ENCODE measurements at regions not wholly inside any gene's neighbourhood (a gene's known extent, or its start where the extent isn't known, plus 50 kb on each side); places are given as distances from the start of the nearest gene placed in this dataset.

DNA sequence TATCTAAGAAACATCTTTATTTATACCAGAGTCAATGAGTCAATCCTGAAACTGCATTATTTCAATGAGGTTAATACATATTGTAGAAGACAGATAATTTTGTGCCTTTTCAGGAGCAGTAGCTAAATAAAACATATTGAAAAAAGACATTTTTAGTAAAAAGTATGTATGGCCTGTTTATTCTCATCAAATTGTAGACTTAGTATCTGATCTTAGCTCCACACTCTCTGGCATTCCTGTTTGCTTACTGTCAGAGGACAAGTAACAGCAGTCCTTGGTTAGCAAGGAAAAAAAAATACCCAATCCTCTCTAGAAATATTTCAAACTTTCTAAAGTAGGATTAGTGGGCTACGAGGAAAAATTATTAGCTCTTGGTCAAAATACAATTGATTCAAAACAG lies 50.5 kb upstream of the GUCY1A1 start:
- FAIRE-seq (peak; percentile 9), DNase-seq (ENCODE audit: extremely low spot score, insufficient read length, low read depth) (no peak)

GRCh38 chr4:155615081-155615887 lies 51.4 kb upstream of the GUCY1A1 start:
- DNase-seq (ENCODE audit: extremely low spot score, insufficient read length, low read depth) (no peak), FAIRE-seq (peak; percentile 53)

DNA sequence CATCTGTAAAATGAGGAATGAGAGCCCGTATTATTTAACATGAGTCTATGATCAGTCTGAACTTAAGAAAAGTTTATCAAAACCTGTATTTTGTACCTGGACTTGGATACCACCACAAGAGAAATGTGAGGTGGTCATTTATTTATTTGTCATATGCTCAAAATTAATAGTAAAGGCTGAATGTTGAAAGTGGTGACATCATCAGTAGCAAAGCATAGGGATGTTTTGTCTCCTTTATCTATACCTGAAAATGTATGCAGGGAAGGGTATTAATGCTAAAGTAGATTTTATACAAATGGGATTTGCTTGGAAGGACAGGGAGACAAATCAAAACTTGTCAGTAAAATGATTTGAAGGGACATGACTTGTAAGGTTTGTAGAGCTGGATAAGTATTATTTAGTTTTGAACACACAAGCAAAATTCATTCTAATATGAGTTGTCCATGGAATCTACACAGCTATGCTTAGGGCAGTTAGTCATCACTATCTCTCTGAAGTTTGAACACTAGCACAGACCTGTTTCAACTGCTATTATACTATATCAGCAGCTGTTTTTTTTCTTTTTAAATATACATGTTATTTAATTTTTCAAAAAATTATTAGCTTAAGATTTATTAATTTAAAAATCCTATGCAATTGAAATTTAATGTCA lies 52.4 kb upstream of the GUCY1A1 start:
- FAIRE-seq = no peak
- no peak for DNase-seq (ENCODE audit: extremely low spot score, insufficient read length, low read depth)

- no peak for FAIRE-seq
Measured at GRCh38 chr4:155612074-155612473, 54.6 kb upstream of the GUCY1A1 start.

GRCh38 chr4:155611501-155611900 lies 55.1 kb upstream of the GUCY1A1 start:
- DNase-seq (ENCODE audit: extremely low spot score, insufficient read length, low read depth) = no peak
- FAIRE-seq = no peak

More at GRCh38 chr4:155612074-155612473, 54.6 kb upstream of the GUCY1A1 start:
- no peak for DNase-seq (ENCODE audit: extremely low spot score, insufficient read length, low read depth)

DNA sequence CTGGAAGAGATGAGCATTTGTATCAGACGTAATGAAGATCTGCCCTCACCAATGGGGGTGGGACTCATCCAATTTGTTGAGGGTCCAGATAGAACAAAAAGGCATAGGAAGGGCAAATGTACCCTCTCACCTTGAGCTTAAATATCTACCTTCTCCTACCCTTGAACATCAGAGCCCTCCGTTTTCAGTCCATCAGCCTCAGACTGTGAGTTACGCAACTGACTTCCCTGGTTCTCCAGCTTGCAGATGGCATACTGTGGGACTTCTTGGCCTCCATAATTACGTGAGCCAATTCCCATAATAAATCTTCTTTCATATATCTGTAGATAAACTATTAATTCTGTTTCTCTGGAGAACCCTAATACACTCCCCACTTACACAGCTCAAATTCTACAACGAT lies 56.5 kb upstream of the GUCY1A1 start:
- FAIRE-seq = peak; percentile 64
- DNase-seq (ENCODE audit: extremely low spot score, insufficient read length, low read depth) = no peak

- FAIRE-seq = peak; percentile 60
- DNase-seq (ENCODE audit: extremely low spot score, insufficient read length, low read depth) = no peak
Measured at GRCh38 chr4:155609455-155610059, 57.1 kb upstream of the GUCY1A1 start.

DNA sequence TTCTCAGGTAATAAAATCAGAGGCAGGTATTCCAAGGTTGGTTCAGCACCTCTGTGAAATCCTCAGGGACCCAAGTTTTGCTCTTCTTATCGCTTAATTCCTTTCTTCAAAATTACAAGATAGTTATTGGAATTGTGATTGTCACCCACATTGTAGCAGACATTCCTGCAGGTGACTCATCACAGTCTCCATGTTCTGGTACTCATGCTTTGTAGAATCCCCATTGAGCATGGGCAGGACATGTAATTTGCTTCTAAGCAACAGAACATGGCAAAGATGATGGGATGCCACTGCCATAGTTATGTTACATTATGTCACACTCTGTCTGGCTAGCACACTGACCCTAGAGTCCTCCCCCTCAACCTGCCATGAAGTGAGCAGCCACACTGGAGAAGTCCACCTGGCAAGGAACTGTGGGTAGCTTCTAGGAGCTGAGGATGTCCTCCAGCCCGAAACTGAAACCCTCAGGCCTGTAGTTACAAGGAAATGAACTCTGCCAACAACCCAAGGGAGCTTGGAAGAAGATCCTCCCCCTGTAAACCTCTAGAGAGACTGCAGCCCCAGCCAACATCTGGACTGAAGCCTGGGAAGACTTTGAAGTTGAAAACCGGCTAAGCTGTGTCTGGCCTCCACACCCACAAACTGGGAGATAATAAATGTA lies 58.3 kb upstream of the GUCY1A1 start:
- FAIRE-seq (no peak), DNase-seq (ENCODE audit: extremely low spot score, insufficient read length, low read depth) (no peak)

- no peak for FAIRE-seq
- DNase-seq (ENCODE audit: extremely low spot score, insufficient read length, low read depth) = no peak
Measured at GRCh38 chr4:155607481-155607880, 59.2 kb upstream of the GUCY1A1 start.

DNA sequence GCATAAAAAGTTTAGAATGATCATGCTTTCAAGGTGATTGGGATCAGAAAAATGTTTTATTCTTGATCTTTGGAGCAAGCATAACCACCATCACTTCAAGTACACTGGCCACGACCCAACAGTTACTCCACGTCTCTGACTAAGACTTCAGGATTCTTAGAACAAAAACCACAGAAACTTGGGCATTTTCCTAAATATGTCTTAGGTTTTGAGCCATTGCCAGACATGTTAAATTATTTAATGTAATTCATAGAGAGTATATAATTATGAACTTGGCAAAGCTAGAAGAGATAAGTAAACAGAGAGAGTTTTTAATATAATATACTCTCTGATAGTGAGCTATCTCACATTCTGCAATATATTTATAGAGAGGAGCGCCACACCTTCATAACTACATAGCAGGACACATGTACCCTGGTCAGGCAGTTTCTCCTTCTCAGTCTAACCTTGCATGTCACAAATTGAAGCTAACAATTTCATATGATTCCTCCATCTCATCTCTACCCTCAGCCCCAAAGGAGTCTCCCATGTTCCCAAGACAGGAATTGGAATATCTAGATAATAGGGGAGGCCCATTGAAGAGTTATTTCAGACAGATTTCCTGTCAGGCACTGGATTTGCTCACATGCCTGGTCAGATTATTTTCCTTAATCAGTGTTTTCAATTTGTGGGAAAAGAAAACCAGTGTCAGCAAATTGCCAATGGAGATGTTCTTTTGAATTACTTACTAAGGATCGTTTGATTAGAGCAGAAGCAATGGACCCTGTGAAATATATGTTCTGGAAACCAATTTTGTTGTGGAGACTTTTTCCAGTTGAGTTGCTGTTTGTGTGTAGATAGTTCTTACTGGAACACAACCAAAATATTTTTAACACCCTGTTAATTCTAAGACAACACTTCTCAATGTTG lies 61.7 kb upstream of the GUCY1A1 start:
- DNase-seq (ENCODE audit: extremely low spot score, insufficient read length, low read depth) = no peak
- FAIRE-seq = no peak

GRCh38 chr4:155603360-155603891 lies 63.2 kb upstream of the GUCY1A1 start:
- FAIRE-seq = no peak

DNA sequence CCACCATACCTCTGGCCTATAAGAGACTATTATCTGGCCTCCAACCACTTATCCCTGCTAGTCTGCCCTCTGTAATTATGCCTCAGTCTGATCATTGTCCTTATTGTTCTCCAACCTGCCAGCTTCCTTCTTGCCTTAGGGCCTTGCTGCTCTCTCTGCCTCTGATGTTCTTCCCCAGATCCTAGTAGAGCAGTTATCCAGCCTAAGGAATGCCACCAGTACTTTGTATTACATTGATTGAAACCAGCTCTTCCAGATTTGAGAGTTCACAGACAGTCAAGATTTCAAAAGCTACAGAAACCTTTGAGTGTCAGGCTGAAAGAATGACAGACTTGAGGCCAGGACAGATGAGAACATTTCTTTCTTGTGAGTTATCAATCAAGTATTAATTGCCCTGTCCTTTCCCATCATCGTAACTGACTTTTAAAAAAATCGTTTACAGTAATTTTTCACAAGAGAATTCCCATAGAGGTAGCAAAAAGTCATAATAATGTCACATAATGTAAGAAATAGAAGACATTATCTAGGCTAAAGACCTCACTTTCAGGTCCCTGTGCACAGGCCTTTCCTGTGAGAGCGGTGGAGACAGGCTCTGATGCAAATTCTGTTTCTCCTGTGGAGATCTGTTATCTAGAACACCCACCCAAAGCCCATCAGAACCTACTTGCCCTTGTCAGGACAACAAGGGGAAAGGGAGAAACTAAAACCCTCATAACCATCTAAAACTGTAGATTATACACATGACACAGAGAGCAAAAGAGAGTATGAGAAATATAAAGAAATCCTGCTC lies 64.1 kb upstream of the GUCY1A1 start:
- no peak for FAIRE-seq

More at GRCh38 chr4:155603360-155603891, 63.2 kb upstream of the GUCY1A1 start:
- no peak for DNase-seq (ENCODE audit: extremely low spot score, insufficient read length, low read depth)

GRCh38 chr4:155600244-155600643 lies 66.4 kb upstream of the GUCY1A1 start:
- FAIRE-seq = no peak

More for the DNA sequence above, 64.1 kb upstream of the GUCY1A1 start:
- DNase-seq (ENCODE audit: extremely low spot score, insufficient read length, low read depth) = no peak

GRCh38 chr4:155599596-155599995 lies 67.1 kb upstream of the GUCY1A1 start:
- no peak for DNase-seq (ENCODE audit: extremely low spot score, insufficient read length, low read depth)
- no peak for FAIRE-seq

More at GRCh38 chr4:155600244-155600643, 66.4 kb upstream of the GUCY1A1 start:
- DNase-seq (ENCODE audit: extremely low spot score, insufficient read length, low read depth) = no peak

DNA sequence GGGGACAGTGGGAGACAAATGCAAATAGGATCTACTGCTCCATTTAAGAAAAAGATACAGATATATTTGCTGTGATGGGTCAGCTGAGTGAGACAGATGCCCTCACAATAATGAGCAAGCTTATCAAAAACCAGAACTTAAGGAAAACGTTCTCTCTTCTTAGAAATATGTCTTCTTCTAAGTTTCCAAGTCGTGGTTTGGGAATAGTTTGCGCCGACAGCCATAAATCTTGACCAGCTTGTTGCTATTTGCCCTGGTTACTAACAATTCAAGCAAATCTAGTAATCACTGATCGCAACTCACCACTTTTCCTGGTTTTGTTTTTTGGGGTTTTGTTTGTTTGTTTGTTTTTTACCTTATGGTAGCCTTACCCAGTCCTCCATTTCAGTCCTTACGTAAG lies 67.6 kb upstream of the GUCY1A1 start:
- DNase-seq (ENCODE audit: extremely low spot score, insufficient read length, low read depth) (no peak), FAIRE-seq (no peak)

- FAIRE-seq (no peak), DNase-seq (ENCODE audit: extremely low spot score, insufficient read length, low read depth) (no peak)
Measured at GRCh38 chr4:155597933-155598451, 68.7 kb upstream of the GUCY1A1 start.

DNA sequence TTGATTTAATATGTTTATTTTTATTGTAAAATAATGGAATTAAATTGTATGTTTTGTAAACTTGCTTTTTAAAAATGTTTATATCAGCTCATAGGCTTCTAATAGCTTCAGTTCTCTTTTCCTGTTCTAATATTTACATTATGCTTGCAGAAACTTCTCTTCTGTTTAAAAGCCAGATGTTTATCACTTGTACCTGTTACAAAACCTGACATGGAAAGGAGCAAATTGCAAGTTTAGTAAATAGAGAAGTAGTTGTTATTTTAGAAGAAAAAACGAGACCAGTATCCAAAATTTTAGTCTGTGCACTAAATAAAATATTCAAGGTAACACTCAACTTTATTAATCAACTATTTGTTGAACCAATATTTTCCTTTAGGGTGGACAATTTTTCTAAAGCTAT lies 69.4 kb upstream of the GUCY1A1 start:
- no peak for FAIRE-seq
- no peak for DNase-seq (ENCODE audit: extremely low spot score, insufficient read length, low read depth)

- FAIRE-seq (no peak), DNase-seq (ENCODE audit: extremely low spot score, insufficient read length, low read depth) (no peak)
Measured at GRCh38 chr4:155593793-155594192, 72.9 kb upstream of the GUCY1A1 start.

Data from GM18507 (cell line).